Left lobe of liver (tissue), 2 donors: ENCODE measurements at regions not wholly inside any gene's neighbourhood (a gene's known extent, or its start where the extent isn't known, plus 50 kb on each side); places are given as distances from the start of the nearest gene placed in this dataset.

Experiments
- ATAC-seq: fragments of 200-7000 bp; cut with Tn5 transposase; one replicate; pipeline ENCODE4 v1.9.1; 2020; ENCODE audit warnings: mild to moderate bottlenecking, moderate library complexity
- DNase-seq: peaks from one replicate; pipeline ENCODE4 v3.0.0-alpha.2; 2020; ENCODE audit warnings: low spot score
- donor health status: DM: no; HTN: no; CAD: no; lungs with moderate emphysema.
- donor health status: DM: no; HTN: yes; CAD: no.

DNA sequence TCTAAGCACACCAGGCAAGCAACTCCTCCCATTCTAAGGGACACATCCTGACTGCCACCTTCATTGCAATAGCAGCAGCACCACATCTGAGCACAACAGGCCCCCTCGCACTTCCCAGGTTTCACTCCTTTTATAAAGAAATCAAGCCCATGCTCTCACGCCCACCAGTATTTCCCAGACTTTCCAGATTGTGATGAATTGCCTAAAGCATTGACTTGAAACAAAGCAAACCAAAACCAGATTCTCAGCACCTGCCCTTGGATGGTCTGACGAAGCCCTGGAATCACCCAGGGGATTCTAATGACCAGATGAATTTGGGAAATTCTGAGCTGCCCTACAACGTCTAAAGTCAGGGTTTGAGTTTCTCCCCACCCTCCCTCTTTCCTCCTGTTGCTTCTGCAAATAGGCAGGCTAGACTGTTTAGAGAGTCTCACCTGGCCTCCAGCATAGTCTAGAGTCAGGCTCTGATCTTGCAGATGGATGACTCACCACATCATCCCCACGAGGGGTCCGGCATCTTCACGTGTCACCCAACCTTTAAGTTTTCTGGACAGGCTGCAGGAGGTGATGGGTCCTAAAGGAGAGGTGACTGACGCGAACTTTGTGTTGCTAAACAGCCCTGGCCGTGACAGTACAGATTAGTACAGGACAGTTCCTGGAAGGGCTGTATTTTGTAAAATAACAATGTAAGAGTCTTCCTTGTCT lies 198.0 kb downstream of the SKIDA1 start:
- DNase-seq (no peak), ATAC-seq (no peak)

DNA sequence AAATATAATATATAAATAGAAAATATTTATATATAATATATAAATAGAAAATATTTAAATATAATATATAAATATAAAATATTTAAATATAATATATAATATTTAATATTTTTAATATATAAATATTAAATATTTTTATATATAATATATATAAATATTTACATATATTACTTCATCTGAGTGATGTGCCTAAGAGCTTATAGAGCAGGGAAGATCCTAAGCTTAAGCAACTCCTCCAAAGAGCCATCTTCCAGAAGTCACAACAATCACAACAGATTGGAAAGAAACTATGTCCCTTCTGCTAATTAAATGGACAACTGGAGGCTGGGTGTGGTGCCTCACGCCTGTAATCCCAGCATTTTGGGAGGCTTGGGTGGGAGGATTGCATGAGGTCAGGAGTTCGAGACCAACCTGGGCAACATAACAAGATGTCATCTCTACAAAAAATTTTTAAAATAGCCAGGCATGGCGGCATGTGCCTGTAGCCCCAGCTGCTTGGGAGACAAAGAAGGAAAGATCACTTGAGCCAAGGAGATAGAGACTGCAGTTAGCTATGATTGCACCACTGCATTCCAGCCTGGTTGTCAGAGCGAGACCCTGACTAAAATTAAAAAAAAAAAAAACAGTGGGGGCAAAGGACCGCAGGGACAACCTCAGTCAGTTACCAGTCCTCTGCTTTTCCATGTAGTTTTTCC lies 198.7 kb downstream of the SKIDA1 start:
- no peak for DNase-seq
- no peak for ATAC-seq

DNA sequence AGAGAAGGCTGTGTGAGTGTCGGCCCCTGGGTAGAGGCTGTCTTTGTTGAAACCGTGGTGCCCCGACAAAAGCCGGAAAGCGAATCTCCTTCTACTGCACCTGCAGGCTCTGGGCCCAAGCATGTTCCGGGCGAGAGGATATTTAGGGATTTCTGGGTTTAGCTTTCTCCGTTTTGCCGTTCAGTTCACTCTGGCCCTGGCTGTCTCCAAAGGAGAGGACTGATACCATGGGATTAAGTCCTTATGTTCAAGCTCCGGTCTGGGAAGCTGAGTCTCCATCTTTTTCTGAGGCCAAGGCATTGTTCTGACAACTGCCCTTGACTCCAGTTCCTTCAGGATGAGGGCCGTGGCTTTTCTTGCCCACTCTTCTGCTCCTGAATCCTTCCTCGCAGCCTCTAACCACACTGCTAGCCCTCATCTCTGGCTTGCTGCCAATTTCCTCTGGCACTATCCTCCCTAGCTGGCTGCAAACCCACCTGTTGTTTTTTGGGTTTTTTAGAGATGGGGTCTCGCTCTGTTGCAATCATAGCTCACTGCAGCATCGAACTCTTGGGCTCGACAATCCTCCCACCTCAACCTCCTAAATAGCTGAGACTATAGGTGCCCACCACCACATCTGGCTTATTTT lies 206.8 kb downstream of the SKIDA1 start:
- ATAC-seq (no peak), DNase-seq (no peak)

DNA sequence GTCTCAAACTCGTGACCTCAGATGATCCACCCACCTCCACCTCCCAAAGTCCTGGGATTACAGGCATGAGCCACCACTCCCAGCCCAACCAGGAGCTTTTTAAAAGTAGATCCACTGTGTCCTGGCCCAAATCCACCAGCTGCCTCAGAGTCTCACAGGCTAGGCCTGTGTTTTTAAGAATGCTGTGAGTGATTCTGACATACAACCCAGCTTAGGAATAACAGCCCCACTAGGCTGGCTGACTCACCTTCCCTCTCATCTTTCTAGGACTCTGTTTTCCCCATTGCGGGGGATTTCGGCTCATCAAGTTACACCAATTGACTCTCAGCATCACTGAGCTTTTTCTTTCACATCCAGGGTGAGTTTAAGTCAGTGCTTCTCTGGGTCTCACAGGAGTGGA lies 207.6 kb downstream of the SKIDA1 start:
- no peak for ATAC-seq
- no peak for DNase-seq

DNA sequence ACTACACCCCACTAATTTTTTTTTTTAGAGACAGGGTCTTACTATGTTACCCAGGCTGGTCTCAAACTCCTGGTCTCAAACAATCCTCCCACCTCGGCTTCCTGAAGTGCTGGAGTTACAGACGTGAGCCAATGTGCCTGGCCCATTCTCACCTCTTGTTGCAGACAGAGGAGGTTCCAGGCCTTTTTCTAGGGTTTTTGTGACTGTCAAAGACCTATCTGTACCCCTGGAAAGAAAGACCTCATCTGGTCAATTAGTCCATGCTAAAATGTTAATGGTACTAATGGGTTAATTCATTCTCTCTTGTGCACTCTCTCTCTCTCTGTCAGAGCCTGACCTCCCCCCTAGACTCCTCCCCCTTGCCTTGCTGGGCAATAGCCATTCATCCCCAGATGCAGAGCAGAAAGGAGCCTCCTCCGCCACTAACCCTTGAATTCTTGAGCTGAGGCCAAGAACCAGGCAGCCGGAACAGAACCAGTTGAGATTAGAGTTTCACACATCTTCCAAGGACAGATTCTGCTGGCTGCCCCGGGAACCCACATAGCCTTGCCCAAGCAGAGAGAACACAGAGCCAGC lies 209.7 kb downstream of the SKIDA1 start:
- ATAC-seq (peak; percentile 72), DNase-seq (peak; percentile 54)

DNA sequence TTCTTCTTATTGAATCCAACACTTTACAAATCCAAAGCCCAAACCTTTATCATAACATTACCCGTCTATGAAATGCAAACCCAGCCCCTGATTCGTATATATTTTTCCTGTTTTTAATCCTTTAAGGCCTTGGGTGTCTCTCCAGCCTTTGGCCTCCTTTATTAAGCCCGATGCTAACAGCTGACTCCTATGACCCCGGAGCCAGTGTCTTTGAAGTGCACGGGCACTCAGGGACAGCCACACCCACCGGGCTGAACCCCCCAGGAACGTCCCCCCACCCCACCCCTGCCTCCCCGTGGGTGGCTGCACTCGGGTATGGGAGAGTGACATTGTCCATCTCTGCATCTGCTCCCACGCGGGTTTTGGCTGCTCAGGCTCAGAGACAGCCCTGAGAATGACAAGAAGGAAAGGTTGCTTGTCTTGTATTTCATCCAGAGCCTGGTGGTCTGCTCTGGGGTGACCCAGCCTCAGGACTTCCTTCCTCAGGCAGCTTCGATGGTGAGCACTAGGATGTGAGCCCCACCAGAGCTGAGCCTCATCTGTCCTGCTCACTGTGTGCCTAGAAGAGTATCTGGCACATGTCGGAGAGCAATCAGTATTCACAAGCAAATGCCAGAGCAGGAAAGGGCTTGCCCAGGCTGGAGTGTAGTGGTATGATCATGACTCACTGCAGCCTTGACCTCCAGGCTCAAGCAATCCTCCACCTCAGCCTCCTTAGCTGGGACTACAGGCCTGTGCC lies 210.4 kb downstream of the SKIDA1 start:
- ATAC-seq (no peak), DNase-seq (no peak)

DNA sequence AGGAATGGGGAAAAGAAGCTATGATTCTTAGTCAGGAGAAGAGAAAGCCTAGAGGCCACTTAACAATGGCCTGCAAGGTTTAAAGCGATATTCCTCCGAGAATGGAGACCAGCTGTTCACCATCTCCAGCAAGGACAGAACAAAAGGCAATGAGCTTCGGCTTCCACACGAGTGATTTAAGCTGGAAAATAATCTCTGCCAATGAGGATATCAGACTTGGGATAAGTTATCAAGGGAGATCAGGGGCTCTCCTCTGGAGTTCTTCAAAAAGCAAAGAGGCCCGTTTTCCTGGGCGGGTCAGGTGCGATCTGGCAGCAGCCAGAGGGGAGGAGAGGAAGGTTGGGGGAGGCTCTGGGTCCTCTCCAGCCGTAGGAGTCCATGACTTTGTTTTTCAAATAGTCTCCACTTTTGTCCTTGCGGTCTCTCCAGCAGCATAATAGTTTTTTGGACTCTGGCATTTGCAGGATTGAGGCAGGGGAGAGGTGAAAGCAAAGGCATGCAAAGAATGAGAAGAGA lies 211.3 kb downstream of the SKIDA1 start:
- DNase-seq (no peak), ATAC-seq (no peak)

DNA sequence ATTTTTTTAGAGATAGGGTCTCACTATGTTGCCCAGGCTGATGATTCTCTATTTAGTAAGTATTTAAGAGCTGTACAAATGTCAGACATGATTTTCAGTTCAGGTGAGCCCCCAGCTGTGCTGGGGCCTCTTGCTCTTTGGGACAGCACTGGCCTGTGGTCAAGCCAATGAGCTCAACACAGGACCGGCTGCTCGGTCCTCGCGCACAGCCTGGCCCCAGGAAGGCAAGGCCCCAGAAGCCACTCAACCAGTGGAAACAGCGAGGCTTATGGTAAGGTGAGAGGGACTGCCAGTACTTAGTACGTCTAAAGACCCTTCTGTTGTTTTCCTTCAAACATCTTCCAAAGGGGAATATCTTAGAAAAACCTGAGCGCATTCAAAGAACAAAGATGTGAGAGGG lies 211.8 kb downstream of the SKIDA1 start:
- ATAC-seq, result no peak
- no peak for DNase-seq

DNA sequence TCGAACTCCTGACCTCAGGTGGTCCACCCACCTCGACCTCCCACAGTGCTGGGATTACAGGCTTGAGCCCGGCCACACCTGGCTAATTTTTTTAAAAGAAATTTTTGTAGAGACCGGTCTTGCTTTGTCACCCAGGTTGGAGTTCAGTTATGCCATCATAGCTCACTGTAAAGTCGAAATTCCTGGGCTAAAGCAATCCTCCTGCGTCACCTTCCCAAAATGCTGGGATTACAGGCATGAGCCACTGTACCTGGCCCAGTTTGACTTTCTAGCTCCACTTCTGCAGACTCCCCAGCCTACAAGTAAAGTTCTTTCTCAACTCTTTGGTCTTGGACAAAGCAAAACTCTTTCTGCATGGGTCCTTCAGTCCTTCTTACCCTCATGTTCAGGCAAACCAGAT lies 214.1 kb downstream of the SKIDA1 start:
- no peak for ATAC-seq
- DNase-seq, result no peak

DNA sequence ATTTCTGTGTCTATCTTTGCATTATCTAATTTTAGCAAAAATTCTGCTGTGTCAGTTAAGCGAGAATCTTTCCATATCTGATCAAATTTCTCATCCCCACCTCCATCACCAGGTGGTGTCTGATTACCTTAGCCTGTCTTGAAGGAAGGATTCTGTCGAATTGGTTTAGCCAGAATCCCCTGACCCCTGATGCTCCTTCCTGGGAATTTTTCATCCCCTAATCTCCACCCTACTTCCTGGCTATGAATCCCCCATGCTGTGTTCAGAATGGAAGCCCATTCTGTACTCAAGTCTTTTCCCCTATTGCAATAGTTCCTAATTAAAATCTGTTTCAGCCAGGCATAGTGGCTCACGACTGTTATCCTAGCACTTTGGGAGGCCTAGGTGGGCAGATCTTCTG lies 216.1 kb downstream of the SKIDA1 start:
- no peak for DNase-seq
- no peak for ATAC-seq

DNA sequence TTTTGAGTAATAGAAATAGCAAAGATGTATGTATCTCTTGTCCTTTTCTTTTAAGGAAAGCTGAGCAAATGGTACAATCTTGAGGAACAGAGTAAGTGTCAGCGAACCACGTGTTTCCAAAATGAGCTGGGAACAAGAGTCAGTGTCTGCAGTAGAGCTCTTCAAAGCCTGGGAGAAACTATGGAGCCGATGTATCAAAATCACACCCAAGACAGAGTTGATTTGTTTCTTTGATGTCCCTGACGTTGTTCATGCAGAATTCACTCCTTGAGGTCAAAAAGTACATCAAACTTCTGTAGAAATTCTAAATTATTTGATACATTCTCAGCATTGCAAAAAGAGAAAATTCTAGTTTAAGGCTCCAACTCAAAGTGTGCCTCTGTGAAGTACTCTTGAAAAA lies 216.5 kb downstream of the SKIDA1 start:
- DNase-seq, result no peak
- no peak for ATAC-seq

DNA sequence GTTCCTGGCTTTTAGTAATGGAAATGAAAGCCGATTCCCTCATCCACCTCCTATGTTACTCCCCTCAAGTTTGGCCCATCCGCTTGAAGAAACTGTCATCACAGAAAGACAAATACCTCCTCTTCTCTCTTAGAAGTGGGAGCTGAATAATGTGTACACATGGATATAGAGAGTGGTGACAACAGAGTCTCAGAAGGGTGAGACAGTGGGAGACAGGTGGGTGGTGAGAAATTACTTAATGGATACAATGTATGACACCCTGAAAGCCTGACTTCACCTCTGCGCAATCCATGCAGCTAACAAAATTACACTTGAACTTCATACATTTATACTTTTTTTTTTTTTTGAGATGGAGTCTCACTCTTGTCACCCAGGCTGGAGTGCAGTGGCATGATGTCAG lies 217.5 kb downstream of the SKIDA1 start:
- no peak for DNase-seq
- ATAC-seq, result no peak

DNA sequence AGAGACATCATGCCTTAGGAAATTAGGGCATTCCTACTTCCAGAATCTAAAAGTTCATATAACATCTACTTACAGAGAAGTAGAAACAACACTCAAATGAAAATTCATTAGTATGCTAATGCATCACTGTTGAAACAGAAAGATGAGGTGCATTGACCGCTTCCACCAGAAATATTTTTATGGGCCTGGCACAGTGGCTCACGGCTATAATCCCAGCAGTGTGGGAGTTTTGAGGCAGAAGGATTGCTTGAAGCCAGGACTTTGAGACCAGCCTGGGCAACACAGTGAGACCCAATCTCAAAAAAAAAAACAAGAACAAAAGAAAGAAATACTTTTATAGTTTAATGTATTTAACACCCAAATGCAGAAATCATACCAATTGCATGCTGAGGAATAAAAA lies 220.9 kb downstream of the SKIDA1 start:
- no peak for ATAC-seq
- DNase-seq, result no peak

DNA sequence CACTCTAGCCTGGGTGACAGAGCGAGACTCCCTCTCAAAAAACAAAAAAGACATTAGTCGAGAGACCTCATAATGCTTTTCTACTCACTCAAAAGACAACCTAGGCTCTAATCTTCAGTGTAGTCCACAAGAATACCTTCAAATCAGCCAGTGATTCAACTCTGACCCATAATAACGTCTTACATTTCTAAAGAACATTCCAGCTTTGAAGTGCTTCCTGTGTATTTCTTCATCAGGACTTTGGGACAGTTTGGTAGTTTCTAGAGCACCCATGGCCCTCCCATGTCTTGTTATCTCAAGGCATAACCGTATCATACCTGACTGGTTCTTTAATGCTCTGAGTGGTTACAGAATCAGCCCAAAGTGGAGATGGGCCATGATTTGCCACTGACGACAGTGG lies 221.3 kb downstream of the SKIDA1 start:
- ATAC-seq, result no peak
- no peak for DNase-seq

DNA sequence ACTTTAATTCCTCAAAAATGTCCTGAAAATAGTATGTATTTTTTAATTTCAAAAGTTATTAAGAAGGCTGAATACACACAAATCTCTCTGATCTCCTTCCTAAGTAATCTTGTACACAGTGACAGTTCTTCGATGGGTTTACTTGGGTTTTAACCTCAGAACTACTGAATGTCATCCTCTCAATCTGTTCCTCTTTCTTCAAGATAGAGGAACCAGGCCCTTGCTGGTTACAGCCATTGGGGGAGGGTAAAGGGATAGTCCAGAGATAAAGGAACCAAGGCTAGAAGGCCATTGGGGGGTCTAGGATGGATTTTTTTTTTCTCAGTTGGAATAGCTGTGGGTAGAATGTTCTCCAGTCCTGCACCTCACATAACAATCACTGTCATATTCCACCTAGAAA lies 224.9 kb downstream of the SKIDA1 start:
- no peak for DNase-seq

DNA sequence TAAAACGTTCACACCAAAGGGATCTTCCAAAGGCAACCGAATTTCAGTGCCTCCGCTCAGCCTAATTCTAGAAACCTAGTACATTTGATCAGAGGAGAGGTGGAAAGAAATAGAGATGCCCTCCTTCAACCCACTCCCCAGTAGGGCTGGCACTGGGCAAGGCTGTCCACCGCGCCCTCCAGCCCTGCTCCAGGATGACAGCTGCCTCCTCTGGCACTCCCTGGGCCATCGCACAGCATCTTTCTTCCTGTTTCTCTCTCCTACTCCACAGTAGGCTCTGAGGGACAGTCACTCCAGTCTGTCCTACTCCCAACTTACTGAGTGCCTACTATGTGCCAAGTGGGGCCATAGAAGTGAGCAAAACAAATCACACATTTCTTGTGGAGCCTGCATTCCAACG lies 226.2 kb downstream of the SKIDA1 start:
- ATAC-seq, result no peak

More for the DNA sequence above, 224.9 kb downstream of the SKIDA1 start:
- ATAC-seq, result peak; percentile 33

DNA sequence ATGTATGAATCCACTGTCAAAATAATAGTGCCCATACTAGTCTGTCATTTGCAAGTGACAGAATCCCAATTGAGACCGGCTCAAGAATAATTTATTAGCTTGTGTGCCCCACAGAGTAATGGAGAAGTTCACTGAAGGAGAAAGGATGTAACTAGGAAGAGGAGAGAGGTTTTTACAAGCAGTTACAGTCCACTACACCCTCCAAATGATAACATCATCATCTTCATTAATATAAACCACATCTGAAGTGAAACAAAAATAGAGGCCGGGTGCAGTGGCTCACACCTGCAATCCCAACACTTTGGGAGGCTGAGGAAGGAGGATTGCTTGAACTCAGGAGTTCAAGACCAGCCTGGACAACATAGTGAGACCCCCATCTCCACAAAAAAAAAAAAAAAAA lies 226.8 kb downstream of the SKIDA1 start:
- ATAC-seq (no peak), DNase-seq (no peak)

More for the DNA sequence above, 226.2 kb downstream of the SKIDA1 start:
- DNase-seq, result no peak

DNA sequence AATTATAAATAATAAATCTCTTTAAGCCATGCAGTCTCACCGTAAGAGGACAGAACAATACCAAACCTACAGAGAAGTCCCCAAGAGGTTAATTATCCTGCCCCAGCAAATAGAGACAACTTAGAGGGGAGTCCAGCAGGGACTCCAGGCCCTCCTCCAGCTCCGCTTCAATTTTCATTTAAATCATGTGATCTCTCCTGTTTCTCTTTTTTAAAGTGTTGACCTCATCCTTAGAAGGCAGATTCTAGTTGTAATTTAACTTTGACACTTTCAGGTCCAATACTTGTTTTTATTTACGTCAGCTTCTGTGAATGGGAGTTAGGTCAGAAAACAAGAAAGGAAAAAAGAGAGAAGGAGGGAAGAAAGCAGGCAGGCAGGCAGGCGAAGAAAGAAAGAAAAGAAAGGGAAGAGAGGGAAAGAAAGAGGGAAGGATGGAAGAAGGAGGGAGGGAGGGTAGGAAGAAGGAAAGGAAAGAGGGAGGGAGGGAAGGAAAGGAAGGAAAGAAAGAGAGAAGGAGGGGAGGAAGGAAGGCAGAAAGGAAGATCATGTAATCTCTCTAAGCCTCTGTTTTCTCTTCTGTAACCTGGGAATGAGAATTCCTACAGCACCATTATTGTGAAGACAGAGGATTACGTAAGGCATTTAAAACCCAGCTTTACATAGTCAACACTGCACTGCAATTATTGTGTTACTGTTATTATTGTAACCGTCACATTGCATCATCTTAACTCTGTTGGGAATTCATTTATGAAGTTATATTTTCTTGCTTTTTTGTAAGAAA lies 227.7 kb downstream of the SKIDA1 start:
- ATAC-seq, result no peak
- DNase-seq, result no peak

DNA sequence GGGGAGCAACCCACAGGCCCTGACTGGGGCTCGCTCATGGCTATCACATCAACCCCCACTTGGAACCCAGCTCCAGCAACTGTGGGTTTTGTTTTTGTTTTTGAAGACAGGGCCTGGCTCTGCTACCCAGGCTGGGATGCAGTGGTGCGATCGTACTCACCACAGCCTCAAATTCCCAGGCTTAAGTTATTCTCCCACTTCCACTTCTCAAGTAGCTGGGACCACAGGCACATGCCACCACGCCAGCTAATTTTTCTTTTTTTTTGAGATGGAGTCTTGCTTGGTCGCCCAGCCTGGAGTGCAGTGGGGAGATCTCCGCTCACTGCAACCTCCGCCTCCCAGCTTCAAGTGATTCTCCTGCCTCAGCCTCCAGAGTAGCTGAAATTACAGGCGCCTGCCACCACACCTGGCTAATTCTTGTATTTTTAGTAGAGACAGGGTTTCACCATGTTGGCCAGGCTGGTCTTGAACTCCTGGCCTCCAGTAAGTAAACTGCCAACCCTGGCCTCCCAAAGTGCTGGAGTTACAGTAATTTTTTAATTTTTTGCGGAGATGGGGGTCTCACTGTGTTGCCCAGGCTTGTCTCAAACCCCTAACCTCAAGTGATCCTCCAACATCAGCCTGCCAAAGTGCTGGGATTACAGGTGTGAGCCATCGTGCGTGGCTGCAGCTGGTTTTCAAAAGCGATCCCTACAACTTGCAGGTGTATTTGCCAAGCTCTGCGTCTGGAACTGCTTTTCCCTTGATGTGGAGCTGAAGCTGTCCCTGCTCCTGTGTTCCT lies 228.7 kb downstream of the SKIDA1 start:
- DNase-seq, result no peak
- no peak for ATAC-seq
